C4-2B (cell line): ENCODE measurements at regions not wholly inside any gene's neighbourhood (a gene's known extent, or its start where the extent isn't known, plus 50 kb on each side); places are given as distances from the start of the nearest gene placed in this dataset.

ENCODE experiments used
- H3K27ac ChIP-seq: fragments of 450-650 bp; 2 replicates; pipeline ENCODE4 v1.5.1; 2017
- ZFX ChIP-seq: fragments of 450-650 bp; IDR thresholded peaks from 2 replicates; pipeline ENCODE4 v1.6.1; 2017
- TF ChIP-seq, protein P1 (sequence below): fragments of 450-650 bp; conservative IDR thresholded peaks from 2 replicates; pipeline ENCODE4 v1.5.1; 2017; ENCODE audit warnings: mild to moderate bottlenecking

DNA sequence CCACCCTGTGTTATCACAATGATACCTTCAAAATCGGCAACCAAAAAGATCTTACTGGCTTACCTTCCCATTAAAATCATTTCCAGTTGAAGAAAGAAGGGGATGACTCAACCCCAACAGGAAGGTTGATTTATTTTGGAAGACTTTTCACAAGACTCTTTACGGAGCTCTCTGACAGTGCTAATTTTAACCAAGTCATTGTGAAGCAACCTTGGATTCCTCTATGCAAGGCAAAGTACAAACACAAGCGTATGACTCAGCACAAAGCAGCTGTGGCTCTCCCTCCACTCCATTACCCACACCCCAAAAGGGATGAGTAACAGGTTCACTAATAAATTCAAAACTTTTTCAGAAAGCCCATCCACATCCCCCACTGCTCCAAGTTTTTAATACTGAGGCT, 213.8 kb upstream of the FGF13 start:
- H3K27ac ChIP-seq, result no peak overlapping the region
- TF ChIP-seq ZFX, result no peak
- TF ChIP-seq, protein P1, sequence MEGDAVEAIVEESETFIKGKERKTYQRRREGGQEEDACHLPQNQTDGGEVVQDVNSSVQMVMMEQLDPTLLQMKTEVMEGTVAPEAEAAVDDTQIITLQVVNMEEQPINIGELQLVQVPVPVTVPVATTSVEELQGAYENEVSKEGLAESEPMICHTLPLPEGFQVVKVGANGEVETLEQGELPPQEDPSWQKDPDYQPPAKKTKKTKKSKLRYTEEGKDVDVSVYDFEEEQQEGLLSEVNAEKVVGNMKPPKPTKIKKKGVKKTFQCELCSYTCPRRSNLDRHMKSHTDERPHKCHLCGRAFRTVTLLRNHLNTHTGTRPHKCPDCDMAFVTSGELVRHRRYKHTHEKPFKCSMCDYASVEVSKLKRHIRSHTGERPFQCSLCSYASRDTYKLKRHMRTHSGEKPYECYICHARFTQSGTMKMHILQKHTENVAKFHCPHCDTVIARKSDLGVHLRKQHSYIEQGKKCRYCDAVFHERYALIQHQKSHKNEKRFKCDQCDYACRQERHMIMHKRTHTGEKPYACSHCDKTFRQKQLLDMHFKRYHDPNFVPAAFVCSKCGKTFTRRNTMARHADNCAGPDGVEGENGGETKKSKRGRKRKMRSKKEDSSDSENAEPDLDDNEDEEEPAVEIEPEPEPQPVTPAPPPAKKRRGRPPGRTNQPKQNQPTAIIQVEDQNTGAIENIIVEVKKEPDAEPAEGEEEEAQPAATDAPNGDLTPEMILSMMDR, result no peak

GRCh38 chrX:138923805-138924204, 212.3 kb upstream of the FGF13 start:
- H3K27ac ChIP-seq, result no peak overlapping the region
- TF ChIP-seq, protein P1, result no peak
- TF ChIP-seq ZFX, result no peak

GRCh38 chrX:138921031-138921430, 209.5 kb upstream of the FGF13 start:
- no peak overlapping the region for H3K27ac ChIP-seq
- TF ChIP-seq, protein P1, result no peak
- TF ChIP-seq ZFX, result no peak

DNA sequence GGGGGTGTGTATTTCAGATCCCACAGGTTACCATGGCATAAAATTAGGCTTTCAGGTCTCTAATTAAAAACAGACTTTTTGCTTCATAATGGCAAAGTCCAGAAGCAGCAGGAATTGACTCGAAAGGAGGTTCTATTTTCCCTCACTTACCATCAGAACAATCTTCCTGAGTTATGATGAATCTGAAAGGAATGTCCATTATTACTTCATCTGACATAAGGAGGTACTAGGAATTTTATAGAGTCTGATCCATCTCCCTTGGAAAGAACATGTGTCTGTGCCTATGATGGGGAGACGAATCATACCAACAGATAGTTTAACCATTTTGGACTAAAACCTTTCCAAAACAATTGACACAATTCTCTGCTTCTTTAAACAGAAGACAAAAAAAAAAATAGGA, 206.3 kb upstream of the FGF13 start:
- no peak overlapping the region for H3K27ac ChIP-seq

DNA sequence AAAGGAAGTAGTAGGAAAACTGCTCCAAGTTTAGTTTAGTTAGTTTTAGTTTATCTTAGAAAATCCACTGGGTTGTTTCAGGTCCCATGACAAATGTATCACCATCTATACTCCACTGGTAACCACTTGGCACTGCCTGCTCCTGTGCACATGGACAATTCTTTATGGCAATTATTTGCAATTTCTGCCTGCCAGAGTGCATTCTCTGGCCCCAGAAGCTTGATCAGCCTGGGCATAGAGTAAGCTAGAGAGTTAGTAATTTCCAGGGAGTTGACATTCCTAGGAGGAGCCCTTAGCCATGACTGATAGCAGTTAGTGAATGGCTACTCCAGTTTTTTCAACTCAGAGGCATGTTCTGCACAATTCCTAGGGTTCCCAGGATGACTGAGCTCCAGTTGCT, 203.2 kb upstream of the FGF13 start:
- no peak overlapping the region for H3K27ac ChIP-seq

More for the DNA sequence above, 206.3 kb upstream of the FGF13 start:
- TF ChIP-seq, protein P1, result no peak
- TF ChIP-seq ZFX, result no peak

DNA sequence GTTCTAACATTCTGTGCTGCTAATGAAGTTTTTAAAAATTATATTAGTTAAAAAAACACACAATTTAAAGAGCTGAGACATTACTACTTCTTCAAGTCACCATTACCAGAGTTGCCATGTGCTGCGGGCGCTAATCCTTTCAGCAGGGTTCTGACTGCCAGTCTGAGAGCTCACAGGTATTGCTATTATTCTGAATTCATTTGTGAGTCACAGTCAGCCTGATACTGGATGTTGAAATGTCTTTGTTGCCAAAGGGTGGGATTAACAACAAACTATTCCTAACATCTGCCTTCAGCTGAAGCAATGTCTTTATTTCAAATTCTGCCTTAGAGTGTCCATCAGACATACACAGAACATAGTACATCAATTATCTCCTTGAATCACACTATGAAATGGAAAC, 197.1 kb upstream of the FGF13 start:
- H3K27ac ChIP-seq, result no peak overlapping the region
- TF ChIP-seq ZFX, result no peak
- TF ChIP-seq, protein P1, result no peak

More for the DNA sequence above, 203.2 kb upstream of the FGF13 start:
- no peak for TF ChIP-seq ZFX
- TF ChIP-seq, protein P1, result no peak

- TF ChIP-seq ZFX, result no peak
- TF ChIP-seq, protein P1, result no peak
- no peak overlapping the region for H3K27ac ChIP-seq
Measured at GRCh38 chrX:138897621-138898492, 186.3 kb upstream of the FGF13 start.
